CD4-positive, alpha-beta T cell treated with Interleukin-1 beta for 1 hour (primary cell): ENCODE measurements at regions not wholly inside any gene's neighbourhood (a gene's known extent, or its start where the extent isn't known, plus 50 kb on each side); places are given as distances from the start of the nearest gene placed in this dataset.

Source experiments
- DNase-seq, 2 donors: peaks; one replicate each; pipeline ENCODE4 v3.0.0-alpha.2; 2020 to 2022

- no peak for DNase-seq
Observed at GRCh38 chr16:85190572-85190971, 78.3 kb upstream of the CIBAR2 start.

DNA sequence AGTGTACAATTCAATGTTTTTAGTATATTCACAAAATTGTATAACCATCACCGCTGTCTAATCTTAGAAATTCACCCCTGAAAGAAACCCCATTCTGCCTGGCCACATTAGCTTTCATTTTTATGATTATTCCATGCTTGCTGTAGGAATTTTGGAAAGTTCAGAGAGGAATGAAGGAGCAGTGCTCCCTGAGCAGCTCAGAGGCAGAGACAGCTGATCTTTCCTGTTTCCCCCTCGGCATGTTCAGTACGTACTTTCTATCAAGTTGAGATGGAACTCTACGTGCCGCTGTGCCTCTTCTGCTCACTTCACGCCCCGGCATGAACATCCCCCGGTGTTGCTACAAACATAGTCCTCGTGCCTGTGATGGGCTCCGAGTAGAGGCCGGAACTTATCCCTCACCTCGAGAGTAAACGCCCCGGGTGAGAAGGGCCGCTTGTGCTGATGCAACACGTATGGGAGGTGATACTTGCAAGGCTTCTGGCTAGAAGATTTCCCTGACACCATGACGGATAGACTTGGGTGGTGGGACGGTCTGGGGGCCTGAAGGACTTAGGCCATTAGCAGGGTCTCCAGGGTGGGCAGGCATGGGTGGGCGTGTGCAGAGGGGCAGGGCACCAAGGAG lies 79.2 kb upstream of the CIBAR2 start:
- no peak for DNase-seq

DNA sequence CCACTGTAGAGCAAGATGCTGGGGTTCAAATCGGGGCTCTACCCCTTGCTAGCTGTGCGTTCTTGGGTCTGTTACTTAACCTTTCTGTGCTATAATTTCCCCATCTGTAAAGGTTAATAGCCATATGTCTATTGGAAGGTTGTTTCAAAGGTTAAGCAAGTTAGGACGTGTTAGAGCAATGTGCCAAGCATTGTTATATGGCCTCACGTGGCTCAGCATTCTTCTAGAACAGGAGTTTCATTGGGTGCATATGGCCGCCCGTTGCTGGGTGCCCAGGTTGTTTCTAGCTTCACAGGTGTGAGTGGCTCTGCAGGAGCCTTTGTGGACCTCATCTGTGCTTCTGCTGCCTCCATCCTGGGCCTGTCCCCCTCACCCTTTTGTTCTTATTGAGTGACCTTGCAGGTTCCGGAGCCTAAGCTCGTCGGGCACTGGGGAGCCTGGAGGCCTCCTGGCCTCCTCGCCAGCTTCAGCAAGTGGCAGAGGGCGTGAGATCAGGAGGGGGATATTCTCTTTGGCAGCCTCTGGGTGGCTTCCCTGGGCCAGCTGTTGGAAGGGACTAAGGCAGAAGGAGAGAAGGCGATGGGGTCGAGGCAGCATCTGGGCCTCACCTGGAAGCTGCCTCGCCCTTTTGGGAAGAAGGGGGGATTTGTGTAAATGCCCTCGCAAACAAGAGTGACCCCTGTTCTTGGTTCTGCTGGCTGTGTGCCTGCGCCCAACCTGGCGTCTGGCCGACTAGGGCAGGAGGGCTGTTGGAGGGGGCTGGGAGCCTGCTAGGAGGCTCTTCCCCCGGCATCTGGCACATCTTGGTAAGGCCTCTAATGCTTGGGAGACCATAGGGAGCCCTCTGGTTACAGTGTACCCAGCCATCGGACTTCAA lies 80.2 kb upstream of the CIBAR2 start:
- DNase-seq: no peak

GRCh38 chr16:85193115-85193493 lies 80.8 kb upstream of the CIBAR2 start:
- DNase-seq: no peak

- DNase-seq: no peak
Observed at GRCh38 chr16:85193876-85194275, 81.6 kb upstream of the CIBAR2 start.

DNA sequence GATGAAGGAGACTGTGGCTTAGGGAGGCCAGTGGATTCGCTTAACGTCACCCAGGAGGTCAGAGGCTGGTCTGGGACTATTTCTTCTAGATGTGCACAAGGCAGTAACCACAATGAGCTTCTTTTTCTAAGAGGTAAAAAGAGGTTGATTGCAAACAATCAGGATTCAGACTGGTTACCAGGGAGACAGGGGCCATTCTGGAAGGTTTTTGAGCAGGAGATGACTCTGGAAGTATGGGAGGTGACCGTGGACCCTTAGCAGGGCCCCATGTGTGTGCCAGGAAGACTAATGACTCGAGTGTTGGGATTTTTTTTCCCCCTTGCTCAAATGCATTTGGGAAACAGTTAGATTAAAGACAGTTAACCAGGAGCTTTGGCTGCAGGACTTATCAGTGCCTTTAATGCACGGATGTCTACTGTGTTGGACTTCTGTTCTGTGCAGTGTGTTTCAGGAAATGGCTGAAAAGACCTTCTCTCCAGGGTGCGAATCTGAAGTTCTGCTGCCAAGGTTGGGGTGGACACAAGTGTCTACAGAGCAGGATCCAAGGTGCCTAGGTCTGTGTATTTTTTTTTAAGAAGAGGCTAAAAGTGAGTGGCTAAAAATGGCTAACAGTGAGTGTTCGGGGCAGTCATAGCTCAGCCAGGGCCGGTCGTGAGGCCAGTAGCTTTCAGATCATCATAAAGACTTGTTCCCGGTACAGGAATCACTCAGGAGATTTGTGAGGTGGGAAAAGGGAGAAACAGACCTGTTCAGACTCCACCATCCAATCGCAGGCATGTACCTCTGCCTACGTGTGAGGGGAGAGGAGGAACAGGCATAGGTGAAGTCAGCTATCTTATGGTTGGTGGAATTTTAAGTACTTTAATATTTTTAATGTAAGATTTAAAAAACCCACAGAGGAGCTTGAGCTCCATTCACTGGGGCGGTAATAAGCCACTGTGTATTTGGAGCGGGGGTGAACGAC lies 82.3 kb upstream of the CIBAR2 start:
- no peak for DNase-seq

- no peak for DNase-seq
Observed at GRCh38 chr16:85195271-85195647, 83.0 kb upstream of the CIBAR2 start.

DNA sequence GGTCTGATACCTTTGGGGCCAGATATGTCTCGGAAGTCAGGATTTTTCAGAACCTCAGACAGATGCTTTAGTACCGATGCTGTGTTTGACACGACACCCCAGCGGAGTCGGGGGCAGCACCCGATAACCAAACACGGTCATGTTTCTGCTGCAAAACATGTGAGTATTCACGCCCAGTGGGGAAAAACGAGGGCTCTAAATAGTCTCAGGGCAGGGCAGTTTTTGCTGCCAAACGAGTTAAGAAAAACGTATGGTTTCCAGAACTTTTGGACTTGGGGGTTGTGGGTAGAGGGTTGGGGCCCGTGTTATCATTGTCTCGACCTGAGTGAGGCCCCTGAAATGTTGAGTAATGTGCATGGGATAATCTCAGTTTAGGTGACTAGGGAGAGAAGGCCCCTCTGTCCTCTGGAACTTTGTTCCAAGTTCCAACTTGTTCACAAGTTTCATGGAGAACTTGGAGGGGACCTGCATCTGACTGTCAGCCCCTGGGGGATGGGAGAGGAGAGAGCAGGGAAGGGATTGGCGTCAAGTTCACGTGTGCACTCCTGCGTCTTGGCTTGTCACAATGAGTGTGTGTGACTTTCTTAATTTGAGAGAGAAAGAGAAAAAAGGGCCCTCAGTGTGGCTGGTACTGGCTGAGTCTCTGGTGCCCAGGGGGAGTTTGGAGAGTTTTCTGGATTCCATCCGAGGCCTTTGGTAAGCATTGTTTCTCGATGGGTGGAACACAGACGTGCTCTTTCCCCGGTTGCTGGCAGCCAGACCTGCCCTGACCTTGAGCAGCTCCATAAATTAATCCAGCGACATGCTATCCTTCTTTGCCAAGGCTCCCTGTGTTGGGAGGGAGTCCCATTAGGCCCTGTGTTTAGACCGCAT lies 83.9 kb upstream of the CIBAR2 start:
- no peak for DNase-seq

DNA sequence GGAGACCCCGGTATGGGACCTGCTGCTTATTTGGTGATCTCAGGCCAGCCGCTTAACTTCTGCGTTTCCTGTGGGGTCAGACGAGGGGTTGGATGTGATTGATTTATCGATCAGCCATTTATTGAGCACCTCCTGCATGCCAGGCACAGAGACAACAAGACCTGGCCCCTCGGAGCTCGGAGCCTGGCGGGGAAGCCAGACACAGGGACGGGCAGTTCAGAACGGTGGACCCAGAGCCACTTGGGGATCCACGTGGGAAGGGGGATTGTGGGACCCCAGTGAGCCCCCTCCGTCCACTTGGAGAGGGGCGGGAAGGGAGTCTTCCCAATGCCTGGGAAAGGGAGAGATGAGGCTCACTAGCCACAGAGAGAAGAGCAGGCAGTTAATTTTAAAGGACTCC lies 84.7 kb upstream of the CIBAR2 start:
- no peak for DNase-seq

DNA sequence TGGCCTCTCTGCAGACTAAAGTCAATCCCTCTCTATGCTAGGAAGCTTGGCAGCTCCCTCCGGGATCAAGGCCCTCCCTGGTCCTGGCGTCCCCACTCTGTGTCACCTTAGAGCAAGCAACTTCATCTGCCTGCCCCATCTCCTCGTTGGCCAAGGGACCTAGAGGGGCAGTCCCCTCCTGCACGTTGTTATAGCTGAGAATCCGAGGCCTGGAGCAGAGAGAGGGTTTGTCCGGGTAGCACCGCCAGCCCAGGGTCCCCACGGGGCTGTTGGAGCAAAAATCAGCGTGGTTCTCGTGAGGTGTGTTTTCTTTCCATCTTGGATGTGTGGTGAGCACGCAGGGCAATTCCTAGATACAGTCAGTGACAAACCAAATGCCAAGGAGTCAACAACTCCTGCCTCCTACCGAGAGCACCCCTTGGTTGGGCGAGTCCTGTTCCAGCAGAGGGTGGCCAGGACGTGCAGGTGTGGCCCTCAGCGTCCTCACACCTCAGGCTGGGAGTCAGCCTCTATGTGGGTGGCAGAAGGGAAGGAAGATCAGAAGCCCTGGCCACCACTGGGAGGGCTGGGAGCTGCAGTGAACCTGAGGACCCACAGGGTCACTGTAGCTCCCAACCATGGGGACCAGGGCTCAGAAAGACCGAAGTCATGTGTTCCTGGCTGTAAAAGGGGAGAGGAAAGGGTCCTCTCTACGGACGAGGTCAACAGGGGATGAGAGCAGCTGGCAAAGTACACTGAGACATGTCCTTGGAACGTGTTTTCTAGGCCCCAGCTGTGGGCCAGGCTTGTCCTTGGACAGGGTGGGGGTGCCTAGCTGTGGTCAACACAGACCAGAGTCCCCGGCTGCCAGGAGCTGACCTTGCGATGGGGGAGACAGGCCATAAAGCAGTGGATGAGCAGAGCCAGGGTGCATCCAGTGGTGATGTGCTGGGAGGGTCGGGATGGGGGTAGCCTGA lies 85.6 kb upstream of the CIBAR2 start:
- no peak for DNase-seq

- no peak for DNase-seq
Observed at GRCh38 chr16:85199069-85199725, 86.9 kb upstream of the CIBAR2 start.

GRCh38 chr16:85199880-85200279 lies 87.6 kb upstream of the CIBAR2 start:
- DNase-seq: no peak

GRCh38 chr16:85200471-85201278 lies 88.4 kb upstream of the CIBAR2 start:
- DNase-seq: no peak

GRCh38 chr16:85201574-85201973 lies 89.3 kb upstream of the CIBAR2 start:
- no peak for DNase-seq

- DNase-seq: no peak
Observed at GRCh38 chr16:85202051-85202601, 89.9 kb upstream of the CIBAR2 start.

- DNase-seq: no peak
Observed at GRCh38 chr16:85202631-85203461, 90.6 kb upstream of the CIBAR2 start.

GRCh38 chr16:85203462-85203813 lies 91.2 kb upstream of the CIBAR2 start:
- DNase-seq: no peak

- DNase-seq: no peak
Observed at GRCh38 chr16:85204242-85205010, 92.2 kb upstream of the CIBAR2 start.
